GM23248 (cell line): ENCODE measurements at regions not wholly inside any gene's neighbourhood (a gene's known extent, or its start where the extent isn't known, plus 50 kb on each side); places are given as distances from the start of the nearest gene placed in this dataset.
"Not testable (repeated sequence)": the region's sequence is repeated elsewhere in the genome, so short reads cannot be mapped to it uniquely, and the experiment has no call there.

Experiments used
- DNase-seq: peaks from one replicate; pipeline ENCODE4 v3.0.0-alpha.2; 2015
- H2AFZ ChIP-seq: fragments of 200-600 bp; sonication (generic); 2 replicates; pipeline ENCODE4 v1.6.1; 2016; ENCODE audit warnings: antibody characterized with exemption
- H3F3A ChIP-seq: fragments of 200-600 bp; sonication (generic); 2 replicates; pipeline ENCODE4 v1.6.1; 2016; ENCODE audit warnings: mild to moderate bottlenecking, antibody characterized with exemption, mixed run types; ENCODE audit not compliant: insufficient read depth
- H3K27ac ChIP-seq: fragments of 200-600 bp; sonication (generic); 2 replicates; pipeline ENCODE4 v1.5.1; 2016; ENCODE audit warnings: mild to moderate bottlenecking
- H3K27me3 ChIP-seq: fragments of 200-600 bp; sonication (generic); replicated peaks from 2 replicates; pipeline ENCODE4 v1.6.1; 2016; ENCODE audit warnings: mild to moderate bottlenecking; ENCODE audit not compliant: insufficient read depth
- H3K36me3 ChIP-seq: fragments of 200-600 bp; sonication (generic); 2 replicates; pipeline ENCODE4 v1.6.1; 2016; ENCODE audit warnings: low read depth, mild to moderate bottlenecking
- H3K4me1 ChIP-seq: fragments of 200-600 bp; sonication (generic); 2 replicates; pipeline ENCODE4 v1.6.1; 2016; ENCODE audit warnings: mild to moderate bottlenecking; ENCODE audit not compliant: insufficient read depth
- H3K4me2 ChIP-seq: fragments of 200-600 bp; sonication (generic); one replicate; pipeline ENCODE4 v1.6.1; 2016; ENCODE audit warnings: mild to moderate bottlenecking; ENCODE audit not compliant: unreplicated experiment
- H3K4me3 ChIP-seq: fragments of 200-600 bp; sonication (generic); 2 replicates; pipeline ENCODE4 v1.5.1; 2016; ENCODE audit warnings: mild to moderate bottlenecking
- H3K79me2 ChIP-seq: fragments of 200-600 bp; sonication (generic); 2 replicates; pipeline ENCODE4 v1.6.1; 2016; ENCODE audit warnings: mild to moderate bottlenecking; ENCODE audit not compliant: insufficient read depth
- H3K9ac ChIP-seq: fragments of 200-600 bp; sonication (generic); 2 replicates; pipeline ENCODE4 v1.6.1; 2016; ENCODE audit warnings: mild to moderate bottlenecking
- H3K9me2 ChIP-seq: fragments of 200-600 bp; sonication (generic); 2 replicates; pipeline ENCODE4 v1.6.1; 2016; ENCODE audit warnings: mixed run types, mild to moderate bottlenecking, moderate library complexity; ENCODE audit not compliant: insufficient read depth
- H3K9me3 ChIP-seq: fragments of 200-600 bp; sonication (generic); one replicate; pipeline ENCODE4 v1.6.1; 2017; ENCODE audit warnings: low read depth
- H4K20me1 ChIP-seq: fragments of 200-600 bp; sonication (generic); 2 replicates; pipeline ENCODE4 v1.6.0; 2016; ENCODE audit not compliant: insufficient read depth
- EZH2 ChIP-seq: fragments of 200-600 bp; sonication (generic); IDR thresholded peaks from 2 replicates; pipeline ENCODE4 v1.6.1; 2018; ENCODE audit warnings: antibody characterized with exemption, mild to moderate bottlenecking; ENCODE audit not compliant: insufficient read depth, poor library complexity, severe bottlenecking
- EZH2phosphoT487 ChIP-seq: fragments of 200-600 bp; sonication (generic); IDR thresholded peaks from 2 replicates; pipeline ENCODE4 v1.6.1; 2018; ENCODE audit warnings: antibody characterized with exemption, moderate library complexity, mild to moderate bottlenecking, low read depth; ENCODE audit not compliant: insufficient read depth
- WGBS, 2 experiments: methylation state at CpG; one replicate each; pipeline ENCODE4 v1.1.6; 2015 to 2017; ENCODE audit warnings: low lambda C conversion rate in 2 of 2, low coverage in 1 of 2; ENCODE audit errors: missing lambda C conversion rate in 2 of 2; 5-methylcytosine and 5-hydroxymethylcytosine counted together
- in situ Hi-C: fragments of 300-500 bp; cut with MboI; formaldehyde crosslinking; loops from 2 replicates; pipeline ENCODE4 v1.15.0; 2020

- DNase-seq, result no peak
- in situ Hi-C loops, result no loop called here
- Histone ChIP-seq H2AFZ (no peak overlapping the region), H3K27me3 (no peaks in the 10 kb centered on the region), H3F3A (no peaks in the 10 kb centered on the region), H3K4me3 (no peak overlapping the region), H3K27ac (no peak overlapping the region), H3K4me2 (no peak overlapping the region), H4K20me1 (no peaks in the 10 kb centered on the region), H3K9me3 (no peaks in the 10 kb centered on the region), H3K36me3 (no peaks in the 10 kb centered on the region), H3K4me1 (peaks cover 6% of the 10 kb centered on the region), H3K9me2 (no peaks in the 10 kb centered on the region), H3K79me2 (no peaks in the 10 kb centered on the region), H3K9ac (no peak overlapping the region)
- WGBS, 2 experiments, result 76 to 87% methylated on average over 2 of the region's 2 CpGs
- TF ChIP-seq EZH2phosphoT487 (no peak), EZH2 (no peak)
Observed at GRCh38 chr1:182226618-182227017, 165.0 kb downstream of the GLUL start.

DNA sequence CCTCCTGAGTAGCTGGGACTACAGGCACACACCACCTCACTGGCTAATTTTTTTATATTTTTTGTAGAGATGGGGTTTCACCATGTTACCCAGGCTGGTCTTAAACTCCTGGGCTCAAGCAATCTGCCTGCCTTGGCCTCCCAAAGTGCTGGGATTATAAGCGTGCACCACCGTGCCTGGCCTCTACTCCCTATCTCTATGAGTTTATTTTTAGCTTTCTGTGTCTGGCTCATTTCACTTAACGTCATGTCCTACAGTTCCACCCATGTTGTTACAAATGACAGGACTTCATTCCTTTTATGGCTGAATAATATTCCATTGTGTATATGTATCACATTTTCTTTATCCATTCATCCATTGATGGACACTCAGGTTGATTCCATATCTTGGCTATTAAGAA lies 164.2 kb upstream of the ZNF648 start:
- H4K20me1 ChIP-seq, H3F3A ChIP-seq, H3K9me3 ChIP-seq, H2AFZ ChIP-seq, H3K9me2 ChIP-seq, H3K4me1 ChIP-seq, H3K9ac ChIP-seq, H3K79me2 ChIP-seq, H3K4me2 ChIP-seq, H3K4me3 ChIP-seq, in situ Hi-C loops, H3K27me3 ChIP-seq, H3K36me3 ChIP-seq, DNase-seq, H3K27ac ChIP-seq: not testable (repeated sequence)
- 52 to 56% methylated on average over 3 of the region's 3 CpGs for WGBS, 2 experiments

DNA sequence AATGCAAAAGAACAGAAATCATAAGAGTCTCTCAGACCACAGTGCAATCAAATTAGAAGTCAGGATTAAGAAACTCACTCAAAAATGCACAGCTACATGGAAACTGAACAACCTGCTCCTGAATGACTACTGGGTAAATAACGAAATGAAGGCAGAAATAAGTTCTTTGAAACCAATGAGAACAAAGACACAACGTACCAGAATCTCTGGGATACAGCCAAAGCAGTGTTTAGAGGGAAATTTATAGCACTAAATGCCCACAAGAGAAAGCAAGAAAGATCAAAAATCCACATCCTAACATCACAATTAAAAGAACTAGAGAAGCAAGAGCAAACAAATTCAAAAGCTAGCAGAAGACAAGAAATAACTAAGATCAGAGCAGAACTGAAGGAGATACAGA lies 160.5 kb upstream of the ZNF648 start:
- H2AFZ ChIP-seq, H3K36me3 ChIP-seq, H3K4me2 ChIP-seq, in situ Hi-C loops, H4K20me1 ChIP-seq, H3K9me3 ChIP-seq, H3K27ac ChIP-seq, H3K79me2 ChIP-seq, H3K9ac ChIP-seq, DNase-seq, H3K9me2 ChIP-seq, H3K4me3 ChIP-seq, H3K27me3 ChIP-seq: not testable (repeated sequence)
- Histone ChIP-seq H3F3A (peaks cover 15% of the 10 kb centered on the region), H3K4me1 (peaks cover 14% of the 10 kb centered on the region)
- WGBS, 2 experiments, result 22 to 43% methylated on average over 2 of the region's 2 CpGs

GRCh38 chr1:182221367-182221766 lies 159.9 kb upstream of the ZNF648 start:
- H3K4me2 ChIP-seq, DNase-seq, H3K79me2 ChIP-seq, H3K9me2 ChIP-seq, H3K9ac ChIP-seq, H3K27ac ChIP-seq, H3K4me3 ChIP-seq, in situ Hi-C loops, H3K9me3 ChIP-seq, H3K36me3 ChIP-seq, H4K20me1 ChIP-seq, H2AFZ ChIP-seq, H3K27me3 ChIP-seq: not testable (repeated sequence)
- Histone ChIP-seq H3F3A (peaks cover 21% of the 10 kb centered on the region), H3K4me1 (peaks cover 20% of the 10 kb centered on the region)
- WGBS, 2 experiments, result 74 to 76% methylated on average over 1 of the region's 1 CpG

- Histone ChIP-seq H3K9me3 (no peaks in the 10 kb centered on the region), H3K79me2 (no peaks in the 10 kb centered on the region), H3K9me2 (no peaks in the 10 kb centered on the region), H3K4me2 (peak overlapping the region; percentile 16), H3K9ac (no peak overlapping the region), H2AFZ (no peak overlapping the region), H3K36me3 (no peaks in the 10 kb centered on the region), H3K27me3 (no peaks in the 10 kb centered on the region), H3K4me3 (no peak overlapping the region), H3K4me1 (peaks cover 29% of the 10 kb centered on the region), H3F3A (peaks cover 32% of the 10 kb centered on the region), H4K20me1 (no peaks in the 10 kb centered on the region), H3K27ac (peak overlapping the region; percentile 70; the same call in 1 of the 2 replicates)
- in situ Hi-C loops, result no loop called here
- TF ChIP-seq EZH2phosphoT487 (no peak), EZH2 (no peak)
- peak; percentile 59 for DNase-seq
- WGBS, 2 experiments, result 3 to 29% methylated on average over 2 of the region's 2 CpGs
Observed at GRCh38 chr1:182217967-182218366, 156.5 kb upstream of the ZNF648 start.
